PC-9 (cell line): ENCODE measurements at regions not wholly inside any gene's neighbourhood (a gene's known extent, or its start where the extent isn't known, plus 50 kb on each side); places are given as distances from the start of the nearest gene placed in this dataset. TPM values are rescaled to one million over a fixed set of nuclear protein-coding genes. Genes with fewer than 3 reads are reported as not detected.

ENCODE experiments used
- BruUV-seq: library from RNA; stranded (reverse); fragments of 400-500 nt; replicated peaks from 2 replicates; lab custom pipeline; 2021; lab: Mats Ljungman, UMichigan
- CTCF ChIA-PET: fragments of 300-600 bp; sonication (Branson Sonifier 250); formaldehyde crosslinking; loops from one replicate; lab custom pipeline; 2022; ENCODE audit warnings: antibody characterized with exemption; lab: Charles Lee
- POLR2A ChIA-PET: fragments of 300-600 bp; sonication (Branson Sonifier 250); formaldehyde crosslinking; loops from one replicate; lab custom pipeline; 2022; ENCODE audit warnings: antibody characterized with exemption; ENCODE audit not compliant: unreplicated experiment; lab: Charles Lee
- DNase-seq, 2 experiments: peaks; one replicate each; pipeline versions ENCODE4 v3.0.0 to v3.0.0-alpha.2; 2015 to 2022; ENCODE audit warnings: mixed read lengths in 1 of 2
- H2AFZ ChIP-seq: fragments of 200-600 bp; sonication (generic); 2 replicates; pipeline ENCODE4 v1.8.1; 2017; ENCODE audit warnings: antibody characterized with exemption
- H3F3A ChIP-seq: fragments of 200-600 bp; sonication (generic); 2 replicates; pipeline ENCODE4 v1.8.1; 2017; ENCODE audit warnings: antibody characterized with exemption, mild to moderate bottlenecking, low read depth; ENCODE audit not compliant: insufficient read depth
- H3K27ac ChIP-seq: fragments of 200-600 bp; sonication (generic); 2 replicates; pipeline ENCODE4 v1.6.1; 2016; ENCODE audit warnings: mixed run types
- H3K27me3 ChIP-seq: fragments of 200-600 bp; sonication (generic); 2 replicates; pipeline ENCODE4 v1.6.1; 2016; ENCODE audit warnings: low read depth, mixed run types; ENCODE audit not compliant: insufficient read depth
- H3K36me3 ChIP-seq: fragments of 200-600 bp; sonication (generic); 2 replicates; pipeline ENCODE4 v1.6.1; 2016; ENCODE audit warnings: low read depth, mixed run types
- H3K4me1 ChIP-seq: fragments of 200-600 bp; sonication (generic); replicated peaks from 2 replicates; pipeline ENCODE4 v1.6.1; 2016; ENCODE audit warnings: mixed run types; ENCODE audit not compliant: insufficient read depth
- H3K4me2 ChIP-seq: fragments of 200-600 bp; sonication (generic); 2 replicates; pipeline ENCODE4 v1.6.1; 2017; ENCODE audit warnings: mixed run types
- H3K4me3 ChIP-seq: fragments of 200-600 bp; sonication (generic); 2 replicates; pipeline ENCODE4 v1.6.1; 2016; ENCODE audit warnings: mixed run types
- H3K79me2 ChIP-seq: fragments of 200-600 bp; sonication (generic); 2 replicates; pipeline ENCODE4 v1.6.1; 2017; ENCODE audit warnings: low read depth, mixed run types
- H3K9me2 ChIP-seq: fragments of 200-600 bp; sonication (generic); 2 replicates; pipeline ENCODE4 v1.8.1; 2017; ENCODE audit warnings: mild to moderate bottlenecking; ENCODE audit not compliant: insufficient read depth
- H3K9me3 ChIP-seq: fragments of 200-600 bp; sonication (generic); 2 replicates; pipeline ENCODE4 v1.8.1; 2016; ENCODE audit warnings: low read depth; ENCODE audit not compliant: insufficient read depth
- H4K20me1 ChIP-seq: fragments of 200-600 bp; sonication (generic); 2 replicates; pipeline ENCODE4 v1.8.1; 2017; ENCODE audit not compliant: insufficient read depth
- EZH2 ChIP-seq: fragments of 200-600 bp; sonication (generic); IDR thresholded peaks from 2 replicates; pipeline ENCODE4 v1.8.0; 2017; ENCODE audit warnings: antibody characterized with exemption, low read depth
- intact Hi-C: fragments of 100-400 bp; cut with micrococcal nuclease; formaldehyde crosslinking; loops from one replicate; pipeline ENCODE4 v1.10.0; 2022; ENCODE audit not compliant: unreplicated experiment
- microRNA-seq: library from miRNA; unstranded; fragments of <30 nt; microRNA quantifications from one replicate; pipeline ENCODE4 v1.2.0, GENCODE V29; 2021; ENCODE audit warnings: borderline number of aligned reads, borderline replicate concordance
- TF ChIP-seq, protein P1 (sequence below): fragments of 200-600 bp; sonication (generic); conservative IDR thresholded peaks from 2 replicates; pipeline ENCODE4 v1.6.1; 2017; ENCODE audit warnings: mixed run types, antibody characterized with exemption, mild to moderate bottlenecking, moderate library complexity

DNA sequence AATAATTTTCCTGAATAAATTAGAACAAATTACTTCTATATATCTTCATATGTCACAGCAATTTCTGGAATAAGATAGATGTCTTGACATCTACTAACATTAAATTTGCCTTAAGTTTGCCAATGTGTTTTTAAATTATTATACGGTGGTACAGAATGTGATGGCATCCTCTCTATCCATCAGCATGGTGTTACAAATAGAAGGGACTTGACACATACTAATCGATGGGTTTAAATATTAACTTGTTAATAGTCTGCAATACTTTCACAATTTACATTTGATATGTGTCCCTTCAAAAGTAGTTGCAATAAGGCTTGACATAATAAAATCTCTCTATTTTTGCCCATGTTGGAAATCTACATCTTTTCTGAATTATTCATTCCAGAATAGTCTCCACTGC is 65.1 kb upstream of the PRR20A start:
- ChIA-PET POLR2A (no interaction called here), CTCF (no interaction called here)
- Histone ChIP-seq H3K79me2 (no peaks in the 10 kb centered on the region), H3K27ac (no peak overlapping the region), H3K9me3 (no peaks in the 10 kb centered on the region), H3K9me2 (no peaks in the 10 kb centered on the region), H3K4me1 (no peaks in the 10 kb centered on the region), H3F3A (no peaks in the 10 kb centered on the region), H3K4me3 (no peak overlapping the region), H2AFZ (no peak overlapping the region), H4K20me1 (no peaks in the 10 kb centered on the region), H3K27me3 (no peaks in the 10 kb centered on the region), H3K36me3 (no peaks in the 10 kb centered on the region), H3K4me2 (no peak overlapping the region)
- no peak for DNase-seq
- TF ChIP-seq, protein P1, sequence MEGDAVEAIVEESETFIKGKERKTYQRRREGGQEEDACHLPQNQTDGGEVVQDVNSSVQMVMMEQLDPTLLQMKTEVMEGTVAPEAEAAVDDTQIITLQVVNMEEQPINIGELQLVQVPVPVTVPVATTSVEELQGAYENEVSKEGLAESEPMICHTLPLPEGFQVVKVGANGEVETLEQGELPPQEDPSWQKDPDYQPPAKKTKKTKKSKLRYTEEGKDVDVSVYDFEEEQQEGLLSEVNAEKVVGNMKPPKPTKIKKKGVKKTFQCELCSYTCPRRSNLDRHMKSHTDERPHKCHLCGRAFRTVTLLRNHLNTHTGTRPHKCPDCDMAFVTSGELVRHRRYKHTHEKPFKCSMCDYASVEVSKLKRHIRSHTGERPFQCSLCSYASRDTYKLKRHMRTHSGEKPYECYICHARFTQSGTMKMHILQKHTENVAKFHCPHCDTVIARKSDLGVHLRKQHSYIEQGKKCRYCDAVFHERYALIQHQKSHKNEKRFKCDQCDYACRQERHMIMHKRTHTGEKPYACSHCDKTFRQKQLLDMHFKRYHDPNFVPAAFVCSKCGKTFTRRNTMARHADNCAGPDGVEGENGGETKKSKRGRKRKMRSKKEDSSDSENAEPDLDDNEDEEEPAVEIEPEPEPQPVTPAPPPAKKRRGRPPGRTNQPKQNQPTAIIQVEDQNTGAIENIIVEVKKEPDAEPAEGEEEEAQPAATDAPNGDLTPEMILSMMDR = no peak
- no peak for TF ChIP-seq EZH2
- BruUV-seq = no TSS peak
- intact Hi-C loops = no loop called here

DNA sequence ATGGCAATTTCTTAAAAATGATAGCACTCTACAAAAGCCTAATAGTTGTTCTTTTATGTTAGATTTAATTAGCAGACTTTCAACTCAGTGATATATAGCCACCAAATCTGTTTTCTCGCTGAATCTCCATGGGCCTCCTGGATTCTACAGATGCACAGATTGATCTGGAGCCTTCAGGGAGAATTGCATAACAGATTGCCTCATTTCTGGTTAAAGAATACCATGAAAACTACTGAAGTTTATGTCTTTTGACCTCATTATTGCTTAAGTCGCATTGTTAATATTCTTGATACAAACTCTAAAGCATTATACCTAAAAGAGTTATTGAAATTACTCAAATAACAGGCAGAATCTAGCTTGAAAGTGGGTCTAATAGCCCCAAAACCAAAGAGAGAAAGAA is 53.7 kb upstream of the PRR20A start:
- intact Hi-C loops = no loop called here
- no TSS peak for BruUV-seq
- no peaks in the 10 kb centered on the region for H3K4me1 ChIP-seq
- H3K4me2 ChIP-seq = no peak overlapping the region
- no peak overlapping the region for H3K4me3 ChIP-seq
- H2AFZ ChIP-seq = no peak overlapping the region; the same call in 1 of the 2 replicates
- H3K9me3 ChIP-seq = no peaks in the 10 kb centered on the region
- H3K9me2 ChIP-seq = no peaks in the 10 kb centered on the region
- H3F3A ChIP-seq = no peaks in the 10 kb centered on the region
- H4K20me1 ChIP-seq = no peaks in the 10 kb centered on the region
- ChIA-PET POLR2A (no interaction called here), CTCF (no interaction called here)
- no peak for DNase-seq
- H3K27me3 ChIP-seq = no peaks in the 10 kb centered on the region
- TF ChIP-seq EZH2 = no peak
- TF ChIP-seq, protein P1 = no peak
- H3K27ac ChIP-seq = no peak overlapping the region
- H3K79me2 ChIP-seq = no peaks in the 10 kb centered on the region
- H3K36me3 ChIP-seq = no peaks in the 10 kb centered on the region

Small RNAs in the stretch of these regions (microRNA-seq; reads per million reads assigned to microRNA genes)
- not detected for gene MIR1297
- not detected for gene MIR5007
